ENCODE measurements at regions not wholly inside any gene's neighbourhood (a gene's known extent, or its start where the extent isn't known, plus 50 kb on each side); places are given as distances from the start of the nearest gene placed in this dataset.
"Not testable (repeated sequence)": the region's sequence is repeated elsewhere in the genome, so short reads cannot be mapped to it uniquely, and the experiment has no call there.

- no peak for DNase-seq
Observed at GRCh38 chr13:81318231-81319019, 977.5 kb upstream of the SPRY2 start.

GRCh38 chr13:81314461-81314860, 973.5 kb upstream of the SPRY2 start:
- DNase-seq = no peak

- no peak for DNase-seq
Observed at GRCh38 chr13:81305928-81306327, 965.0 kb upstream of the SPRY2 start.

GRCh38 chr13:81304121-81304659, 963.3 kb upstream of the SPRY2 start:
- DNase-seq = no peak

DNA sequence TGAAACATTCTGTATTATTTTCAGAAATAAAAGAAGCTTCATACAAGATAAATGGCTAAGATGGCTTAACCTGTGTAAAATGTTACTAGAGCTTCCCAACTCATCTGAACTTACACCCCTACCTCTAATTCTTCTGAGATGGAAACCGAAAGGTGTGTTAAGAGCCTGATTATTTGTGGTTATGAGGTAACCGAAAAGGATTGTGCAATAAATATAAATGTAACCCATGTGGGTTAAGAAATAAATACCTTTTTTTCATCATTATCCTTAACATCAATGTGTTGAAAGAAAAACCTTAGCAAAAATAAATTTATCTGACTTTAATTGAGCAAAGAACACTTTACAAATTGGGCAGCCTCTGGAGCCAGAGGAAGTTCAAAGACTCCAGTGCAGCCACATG, 961.8 kb upstream of the SPRY2 start:
- DNase-seq = no peak

DNA sequence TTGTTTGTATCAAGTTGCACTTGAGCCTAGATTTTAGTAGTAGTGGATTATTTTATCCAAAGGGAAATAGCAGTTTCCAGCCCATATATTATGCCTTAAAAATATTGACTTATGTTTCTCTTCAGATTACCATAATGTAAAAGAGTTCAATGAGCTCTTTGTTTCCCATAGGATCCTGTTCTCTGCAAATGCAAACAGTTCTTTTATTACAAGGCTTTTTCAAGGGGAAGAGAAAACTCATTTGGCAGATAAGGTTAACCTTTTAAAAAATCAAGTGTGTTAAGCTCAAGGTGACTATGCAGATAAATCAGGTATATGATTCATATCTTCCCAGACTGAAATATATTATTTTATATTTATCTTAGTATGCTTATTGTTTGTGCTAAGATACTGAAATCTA, 961.2 kb upstream of the SPRY2 start:
- no peak for DNase-seq

GRCh38 chr13:81295177-81295576, 954.3 kb upstream of the SPRY2 start:
- no peak for DNase-seq

GRCh38 chr13:81293594-81294164, 952.8 kb upstream of the SPRY2 start:
- DNase-seq = no peak

- DNase-seq = no peak
Observed at GRCh38 chr13:81283561-81283960, 942.6 kb upstream of the SPRY2 start.

DNA sequence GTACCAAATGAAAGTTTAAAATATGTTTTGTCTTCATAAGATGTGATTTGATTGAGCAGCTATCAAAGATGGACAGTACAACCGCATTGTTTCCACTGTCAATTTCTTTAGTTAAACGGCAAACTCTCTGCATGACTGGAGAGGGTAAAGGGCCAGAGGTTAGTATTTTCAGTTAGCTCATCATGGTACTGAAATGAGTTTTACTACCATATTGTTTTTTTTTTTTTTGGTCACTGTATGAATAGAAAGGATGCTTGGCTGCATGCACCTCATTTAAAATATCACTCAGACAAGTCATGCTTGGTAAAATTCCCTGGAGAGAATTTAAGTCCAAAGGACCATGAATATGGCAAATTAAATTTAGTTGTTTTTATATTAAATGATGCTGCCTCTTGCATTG, 942.1 kb upstream of the SPRY2 start:
- no peak for DNase-seq

GRCh38 chr13:81275666-81276258, 934.8 kb upstream of the SPRY2 start:
- DNase-seq = no peak

DNA sequence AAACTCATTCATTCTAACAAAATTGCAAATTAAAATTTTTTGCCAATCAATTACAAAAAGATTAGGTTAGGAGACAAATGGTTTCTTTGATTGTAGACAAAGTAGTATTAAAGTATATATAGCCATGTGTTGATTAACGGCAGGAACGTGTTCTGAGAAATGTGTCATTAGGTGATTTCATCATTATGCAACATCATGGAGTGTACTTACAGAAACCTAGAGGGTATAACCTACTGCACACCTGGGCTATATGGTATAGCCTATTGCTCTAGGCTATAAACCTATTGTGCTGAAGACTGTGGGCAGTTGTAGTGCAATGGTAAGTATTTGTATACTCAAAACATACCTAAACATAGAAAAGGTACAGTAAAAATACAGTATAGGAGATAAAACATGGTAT, 906.8 kb upstream of the SPRY2 start:
- no peak for DNase-seq

DNA sequence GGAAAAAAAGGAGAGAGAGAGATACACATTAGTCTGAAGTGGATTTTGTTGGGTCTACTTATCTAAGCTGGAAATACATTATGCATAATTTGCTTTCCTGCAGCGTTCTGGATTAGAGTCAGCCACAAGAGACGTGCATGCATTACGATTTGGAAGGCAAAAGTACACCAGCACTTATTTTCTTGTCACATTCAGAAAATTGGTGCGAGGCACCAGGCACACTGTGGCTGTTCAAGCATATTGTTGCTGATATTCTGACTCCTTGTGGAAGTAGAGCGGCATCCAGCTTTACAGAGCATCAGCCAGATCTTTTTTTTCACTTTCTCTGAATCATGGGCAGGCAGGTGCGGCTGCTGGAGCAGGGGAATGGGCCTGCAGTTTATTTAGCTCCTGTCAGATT, 905.6 kb upstream of the SPRY2 start:
- no peak for DNase-seq

- DNase-seq = no peak
Observed at GRCh38 chr13:81244011-81244410, 903.1 kb upstream of the SPRY2 start.

DNA sequence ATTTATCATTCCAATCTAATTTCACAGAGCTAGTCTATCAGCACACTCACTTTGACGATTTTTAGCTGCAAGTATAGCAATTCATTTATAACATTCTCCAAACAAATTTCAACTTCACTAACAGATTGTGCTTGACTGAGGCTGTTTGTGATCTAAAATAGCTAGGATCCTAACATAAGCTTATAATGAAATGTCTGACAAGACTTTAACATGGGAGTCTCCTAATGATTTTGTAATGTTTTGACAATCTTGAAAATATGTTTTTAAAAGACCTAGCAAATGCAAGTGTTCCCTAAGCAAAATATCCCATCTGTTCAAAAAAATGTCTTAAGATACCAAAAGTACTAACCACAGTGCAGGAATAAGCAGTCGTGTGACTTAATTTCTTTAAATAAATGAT, 889.5 kb upstream of the SPRY2 start:
- DNase-seq = no peak

- DNase-seq = not testable (repeated sequence)
Observed at GRCh38 chr13:81226830-81227229, 885.9 kb upstream of the SPRY2 start.

GRCh38 chr13:81224209-81224833, 883.4 kb upstream of the SPRY2 start:
- no peak for DNase-seq

- DNase-seq = no peak
Observed at GRCh38 chr13:81223778-81224177, 882.9 kb upstream of the SPRY2 start.

- no peak for DNase-seq
Observed at GRCh38 chr13:81211713-81212112, 870.8 kb upstream of the SPRY2 start.

- DNase-seq = no peak
Observed at GRCh38 chr13:81207636-81208035, 866.7 kb upstream of the SPRY2 start.

GRCh38 chr13:81207231-81207630, 866.3 kb upstream of the SPRY2 start:
- no peak for DNase-seq

GRCh38 chr13:81203783-81204182, 862.9 kb upstream of the SPRY2 start:
- DNase-seq = no peak

DNA sequence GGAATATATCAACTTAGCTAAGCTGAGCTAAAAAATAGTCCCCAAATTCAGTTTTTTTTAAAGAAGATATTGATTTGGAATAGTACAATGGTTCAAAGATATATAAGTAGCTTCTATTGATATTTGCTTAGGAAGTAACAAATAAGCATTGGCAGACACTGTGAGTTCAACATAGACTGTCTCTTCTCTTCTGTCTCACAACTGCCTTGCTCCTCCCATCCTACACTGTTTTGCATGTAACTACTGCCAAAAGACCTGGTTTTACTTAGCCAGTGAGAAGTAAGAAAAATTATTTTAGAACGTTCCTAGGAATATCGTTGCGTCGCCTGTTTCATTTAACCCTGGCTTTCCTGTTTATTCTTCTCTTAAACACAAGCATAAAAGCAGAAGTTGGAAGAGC, 859.0 kb upstream of the SPRY2 start:
- no peak for DNase-seq

DNA sequence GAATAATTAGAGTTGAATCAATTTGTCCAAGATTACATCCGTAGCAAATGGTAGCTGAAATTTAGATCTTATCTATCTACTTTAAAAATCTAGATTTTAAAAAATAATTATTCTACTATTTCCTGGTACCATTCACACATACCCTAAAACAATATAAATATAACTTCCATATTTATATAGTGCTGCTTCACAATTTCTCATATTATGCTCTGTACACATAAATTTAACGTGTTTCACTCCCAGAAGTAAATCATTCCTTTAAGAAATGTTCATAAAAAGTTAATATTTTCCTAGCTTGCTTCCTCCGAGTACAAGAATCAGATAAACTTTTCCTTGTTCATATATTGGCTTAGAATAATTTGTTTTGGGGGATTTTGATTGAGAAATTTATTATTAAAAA, 857.0 kb upstream of the SPRY2 start:
- no peak for DNase-seq

Measured in NCI-H1092 treated with DMSO at 0.1 percent for 48 hours (cell line).